Thyroid gland (tissue), 4 donors: ENCODE measurements at regions not wholly inside any gene's neighbourhood (a gene's known extent, or its start where the extent isn't known, plus 50 kb on each side); places are given as distances from the start of the nearest gene placed in this dataset.

ENCODE experiments used
- DNase-seq, 2 donors: peaks; one replicate each; pipeline ENCODE4 v3.0.0-alpha.2; 2019
- H3K27ac ChIP-seq, 3 donors: fragments of 200-600 bp; sonication (generic); 1 replicate in 2 of 3; 2 replicates in 1 of 3; pipeline ENCODE4 v1.5.1; 2016 to 2019; ENCODE audit warnings: mild to moderate bottlenecking in 1 of 3, moderate library complexity in 1 of 3
- H3K27me3 ChIP-seq: fragments of 200-600 bp; sonication (generic); one replicate; pipeline ENCODE4 v1.5.1; 2019
- H3K36me3 ChIP-seq, 2 donors: fragments of 200-600 bp; sonication (generic); one replicate each; pipeline ENCODE4 v1.5.1; 2016 to 2019
- H3K4me1 ChIP-seq, 2 donors: fragments of 200-600 bp; sonication (generic); one replicate each; pipeline ENCODE4 v1.5.1; 2017 to 2019
- H3K4me3 ChIP-seq, 3 donors: fragments of 200-600 bp; sonication (generic); replicated peaks in 1 of 3; 1 replicate in 2 of 3; 2 replicates in 1 of 3; pipeline ENCODE4 v1.5.1; 2016; ENCODE audit warnings: mild to moderate bottlenecking in 1 of 3
- H3K9me3 ChIP-seq: fragments of 200-600 bp; sonication (generic); one replicate; pipeline ENCODE4 v1.5.1; 2017
- CTCF ChIP-seq, 6 experiments: fragments of 200-600 bp in 3 of 6; fragments of 450-650 bp in 3 of 6; sonication (generic) in 3 of 6; IDR thresholded peaks; one replicate each; pipeline ENCODE4 v1.5.1; 2016 to 2019; ENCODE audit warnings: antibody characterized with exemption in 6 of 6, mild to moderate bottlenecking in 2 of 6, inconsistent platforms in 1 of 6, moderate library complexity in 1 of 6
- POLR2A ChIP-seq, 2 donors: fragments of 450-650 bp; IDR thresholded peaks; one replicate each; pipeline ENCODE4 v1.6.1; 2017; ENCODE audit warnings: antibody characterized with exemption in 2 of 2, mild to moderate bottlenecking in 2 of 2, moderate library complexity in 1 of 2
- WGBS, 2 donors: methylation state at CpG; one replicate each; pipeline ENCODE4 v1.1.5; 2017; 5-methylcytosine and 5-hydroxymethylcytosine counted together
- intact Hi-C: fragments of 100-400 bp; cut with DNase I; formaldehyde crosslinking; loops from one replicate; pipeline ENCODE4 v1.15.1; 2023

GRCh38 chr2:203647579-203647978 is 58.9 kb upstream of the CD28 start:
- 93 to 95% methylated on average over 1 of the region's 1 CpG for WGBS, 2 donors
- Histone ChIP-seq H3K4me1 (peaks cover 22 to 25% of the 10 kb centered on the region in 2 donors), H3K9me3 (no peaks in the 10 kb centered on the region), H3K27ac (no peak overlapping the region), H3K36me3 (no peaks in the 10 kb centered on the region), H3K4me3 (no peak overlapping the region), H3K27me3 (no peaks in the 10 kb centered on the region)
- intact Hi-C loops = no loop called here
- DNase-seq = no peak
- TF ChIP-seq CTCF (IDR thresholded peaks at IDR 0.05) = no peak
- TF ChIP-seq POLR2A (IDR thresholded peaks at IDR 0.05) = no peak

GRCh38 chr2:203648273-203648672 is 58.2 kb upstream of the CD28 start:
- H3K9me3 ChIP-seq = no peaks in the 10 kb centered on the region
- peaks cover 22 to 25% of the 10 kb centered on the region in 2 donors for H3K4me1 ChIP-seq
- 77 to 82% methylated on average over 2 of the region's 2 CpGs for WGBS, 2 donors
- TF ChIP-seq CTCF (IDR thresholded peaks at IDR 0.05) (no peak), POLR2A (IDR thresholded peaks at IDR 0.05) (no peak)
- DNase-seq = no peak
- no peak overlapping the region for H3K4me3 ChIP-seq
- intact Hi-C loops = no loop called here
- no peaks in the 10 kb centered on the region for H3K36me3 ChIP-seq
- no peaks in the 10 kb centered on the region for H3K27me3 ChIP-seq
- H3K27ac ChIP-seq = no peak overlapping the region

- H3K4me3 ChIP-seq = no peak overlapping the region
- 82 to 92% methylated on average over 4 of the region's 4 CpGs for WGBS, 2 donors
- H3K27ac ChIP-seq = peak overlapping the region; percentile 11 to 81 (median 68)
- no peaks in the 10 kb centered on the region for H3K9me3 ChIP-seq
- no peaks in the 10 kb centered on the region for H3K36me3 ChIP-seq
- H3K27me3 ChIP-seq = no peaks in the 10 kb centered on the region
- H3K4me1 ChIP-seq = peaks cover 22 to 25% of the 10 kb centered on the region in 2 donors
- no peak for TF ChIP-seq CTCF (IDR thresholded peaks at IDR 0.05)
- TF ChIP-seq POLR2A (IDR thresholded peaks at IDR 0.05) = no peak
- intact Hi-C loops = no loop called here
- no peak for DNase-seq
Observed at GRCh38 chr2:203649176-203649814, 57.1 kb upstream of the CD28 start.

GRCh38 chr2:203650860-203651613 is 55.4 kb upstream of the CD28 start:
- Histone ChIP-seq H3K4me1 (peaks cover 22 to 25% of the 10 kb centered on the region in 2 donors), H3K9me3 (no peaks in the 10 kb centered on the region), H3K4me3 (no peak overlapping the region), H3K27me3 (no peaks in the 10 kb centered on the region), H3K36me3 (no peaks in the 10 kb centered on the region), H3K27ac (peak overlapping the region; percentile 65 to 81 (median 68))
- intact Hi-C loops = loop anchor here (10.0 kb wide), 2 partner anchors 166 to 416 kb away; partner anchors contain the start of gene CYP20A1
- TF ChIP-seq POLR2A (IDR thresholded peaks at IDR 0.05) (no peak), CTCF (IDR thresholded peaks at IDR 0.05) (peak in 4 of 6 experiments; percentile 47 to 73 (median 68))
- DNase-seq = peak; percentile 59 to 62
- WGBS, 2 donors = 47 to 62% methylated on average over 4 of the region's 4 CpGs

- no peak for DNase-seq
- intact Hi-C loops = loop anchor here (10.0 kb wide), 2 partner anchors 167 to 417 kb away; partner anchors contain the start of gene CYP20A1
Observed at GRCh38 chr2:203651621-203652020, 54.8 kb upstream of the CD28 start.

More at GRCh38 chr2:203651621-203652020, 54.8 kb upstream of the CD28 start:
- Histone ChIP-seq H3K4me3 (no peak overlapping the region), H3K27me3 (no peaks in the 10 kb centered on the region), H3K27ac (peak overlapping the region in 1 of 3 donors; percentile 68), H3K9me3 (no peaks in the 10 kb centered on the region), H3K36me3 (no peaks in the 10 kb centered on the region), H3K4me1 (peaks cover 22 to 25% of the 10 kb centered on the region in 2 donors)
- TF ChIP-seq POLR2A (IDR thresholded peaks at IDR 0.05) = no peak
- TF ChIP-seq CTCF (IDR thresholded peaks at IDR 0.05) = no peak
- 70 to 76% methylated on average over 1 of the region's 1 CpG for WGBS, 2 donors
